GM12865 (cell line): ENCODE measurements at regions not wholly inside any gene's neighbourhood (a gene's known extent, or its start where the extent isn't known, plus 50 kb on each side); places are given as distances from the start of the nearest gene placed in this dataset.
"Not testable (repeated sequence)": the region's sequence is repeated elsewhere in the genome, so short reads cannot be mapped to it uniquely, and the experiment has no call there.

ENCODE experiments used
- DNase-seq: peaks from one replicate; pipeline ENCODE4 v3.0.0; 2010; ENCODE audit warnings: low read depth
- H3K4me3 ChIP-seq: 2 replicates; pipeline ENCODE4 v1.5.1; 2011; ENCODE audit warnings: mild to moderate bottlenecking, low read depth, low read length, control low read depth
- CTCF ChIP-seq: IDR thresholded peaks from 2 replicates; pipeline ENCODE4 v1.5.1; 2011; ENCODE audit warnings: low read length, control low read depth, low read depth, inconsistent platforms; ENCODE audit not compliant: insufficient read depth; ENCODE audit errors: missing control alignments

- no peak for TF ChIP-seq CTCF
- DNase-seq = no peak
- H3K4me3 ChIP-seq = no peak overlapping the region
Observed at GRCh38 chr7:32779167-32779566, 112.4 kb downstream of the KBTBD2 start.

- not testable (repeated sequence) for H3K4me3 ChIP-seq, DNase-seq
Observed at GRCh38 chr7:32777041-32777666, 114.4 kb downstream of the KBTBD2 start.

GRCh38 chr7:32776318-32776717 is 115.2 kb downstream of the KBTBD2 start:
- not testable (repeated sequence) for DNase-seq, H3K4me3 ChIP-seq

GRCh38 chr7:32775809-32776208 is 115.8 kb downstream of the KBTBD2 start:
- not testable (repeated sequence) for H3K4me3 ChIP-seq, DNase-seq

GRCh38 chr7:32774541-32774951 is 117.0 kb downstream of the KBTBD2 start:
- H3K4me3 ChIP-seq = no peak overlapping the region
- DNase-seq = no peak
- TF ChIP-seq CTCF = no peak

- H3K4me3 ChIP-seq, DNase-seq: not testable (repeated sequence)
Observed at GRCh38 chr7:32768866-32769510, 122.6 kb downstream of the KBTBD2 start.

GRCh38 chr7:32768338-32768737 is 123.2 kb downstream of the KBTBD2 start:
- not testable (repeated sequence) for DNase-seq, H3K4me3 ChIP-seq

- H3K4me3 ChIP-seq, DNase-seq: not testable (repeated sequence)
- TF ChIP-seq CTCF = peak; percentile 3
Observed at GRCh38 chr7:32765649-32766251, 125.8 kb downstream of the KBTBD2 start.

GRCh38 chr7:32765185-32765584 is 126.4 kb downstream of the KBTBD2 start:
- TF ChIP-seq CTCF = no peak
- no peak overlapping the region for H3K4me3 ChIP-seq
- DNase-seq = no peak
